ENCODE measurements at regions not wholly inside any gene's neighbourhood (a gene's known extent, or its start where the extent isn't known, plus 50 kb on each side); places are given as distances from the start of the nearest gene placed in this dataset.
"Not testable (repeated sequence)": the region's sequence is repeated elsewhere in the genome, so short reads cannot be mapped to it uniquely, and the experiment has no call there.

GRCh38 chr16:82300374-82300951 is 130.4 kb upstream of the MPHOSPH6 start:
- DNase-seq (ENCODE audit: low read depth) = no peak

GRCh38 chr16:82298472-82298871 is 128.4 kb upstream of the MPHOSPH6 start:
- no peak for DNase-seq (ENCODE audit: low read depth)

- DNase-seq (ENCODE audit: low read depth) = no peak
Measured at GRCh38 chr16:82295290-82296201, 125.5 kb upstream of the MPHOSPH6 start.

- DNase-seq (ENCODE audit: low read depth) = no peak
Measured at GRCh38 chr16:82293671-82294070, 123.6 kb upstream of the MPHOSPH6 start.

GRCh38 chr16:82287937-82288336 is 117.9 kb upstream of the MPHOSPH6 start:
- DNase-seq (ENCODE audit: low read depth) = no peak

- no peak for DNase-seq (ENCODE audit: low read depth)
Measured at GRCh38 chr16:82282662-82283061, 112.6 kb upstream of the MPHOSPH6 start.

- DNase-seq (ENCODE audit: low read depth) = no peak
Measured at GRCh38 chr16:82281544-82281943, 111.5 kb upstream of the MPHOSPH6 start.

- no peak for DNase-seq (ENCODE audit: low read depth)
Measured at GRCh38 chr16:82280867-82281266, 110.8 kb upstream of the MPHOSPH6 start.

GRCh38 chr16:82275349-82275748 is 105.3 kb upstream of the MPHOSPH6 start:
- DNase-seq (ENCODE audit: low read depth) = not testable (repeated sequence)

GRCh38 chr16:82271636-82272035 is 101.6 kb upstream of the MPHOSPH6 start:
- DNase-seq (ENCODE audit: low read depth) = no peak

- DNase-seq (ENCODE audit: low read depth) = not testable (repeated sequence)
Measured at GRCh38 chr16:82267675-82268074, 97.7 kb upstream of the MPHOSPH6 start.

- no peak for DNase-seq (ENCODE audit: low read depth)
Measured at GRCh38 chr16:82265809-82266208, 95.8 kb upstream of the MPHOSPH6 start.

- no peak for DNase-seq (ENCODE audit: low read depth)
Measured at GRCh38 chr16:82264756-82265155, 94.7 kb upstream of the MPHOSPH6 start.

GRCh38 chr16:82263521-82264143 is 93.6 kb upstream of the MPHOSPH6 start:
- DNase-seq (ENCODE audit: low read depth) = peak; percentile 24

GRCh38 chr16:82262244-82262643 is 92.2 kb upstream of the MPHOSPH6 start:
- no peak for DNase-seq (ENCODE audit: low read depth)

GRCh38 chr16:82260212-82260795 is 90.3 kb upstream of the MPHOSPH6 start:
- no peak for DNase-seq (ENCODE audit: low read depth)

- DNase-seq (ENCODE audit: low read depth) = no peak
Measured at GRCh38 chr16:82259731-82260130, 89.7 kb upstream of the MPHOSPH6 start.

- DNase-seq (ENCODE audit: low read depth) = no peak
Measured at GRCh38 chr16:82257990-82258389, 88.0 kb upstream of the MPHOSPH6 start.

GRCh38 chr16:82252582-82252981 is 82.6 kb upstream of the MPHOSPH6 start:
- DNase-seq (ENCODE audit: low read depth) = no peak

- DNase-seq (ENCODE audit: low read depth) = no peak
Measured at GRCh38 chr16:82248677-82249076, 78.7 kb upstream of the MPHOSPH6 start.

- no peak for DNase-seq (ENCODE audit: low read depth)
Measured at GRCh38 chr16:82248012-82248656, 78.1 kb upstream of the MPHOSPH6 start.

GRCh38 chr16:82242201-82242600 is 72.2 kb upstream of the MPHOSPH6 start:
- no peak for DNase-seq (ENCODE audit: low read depth)

Data from activated T-cell treated with anti-CD3 and anti-CD28 coated beads for 1 hour (primary cell).